Heart right ventricle (tissue), 16 donors: ENCODE measurements at regions not wholly inside any gene's neighbourhood (a gene's known extent, or its start where the extent isn't known, plus 50 kb on each side); places are given as distances from the start of the nearest gene placed in this dataset.

Experiments
- ATAC-seq, 8 donors: fragments of 200-7000 bp; cut with Tn5 transposase; one replicate each; pipeline ENCODE4 v1.9.1; 2020; ENCODE audit warnings: mild to moderate bottlenecking in 8 of 8, moderate library complexity in 8 of 8, moderate number of reproducible peaks in 1 of 8
- DNase-seq, 2 donors: peaks; one replicate each; pipeline ENCODE4 v3.0.0-alpha.2; 2020
- H3K27ac ChIP-seq, 10 donors: fragments of 200-600 bp; sonication (generic) in 2 of 10; one replicate each; pipeline versions ENCODE4 v1.5.0 to v1.8.0; 2020 to 2022; ENCODE audit warnings: mild to moderate bottlenecking in 3 of 10
- H3K27me3 ChIP-seq, 7 donors: fragments of 200-600 bp; one replicate each; pipeline ENCODE4 v1.8.0; 2021 to 2022; ENCODE audit warnings: mild to moderate bottlenecking in 2 of 7
- H3K36me3 ChIP-seq, 9 donors: fragments of 200-600 bp; sonication (generic) in 1 of 9; one replicate each; pipeline versions ENCODE4 v1.5.0 to v1.8.0; 2020 to 2022; ENCODE audit warnings: mild to moderate bottlenecking in 2 of 9
- H3K4me1 ChIP-seq, 9 donors: fragments of 200-600 bp; sonication (generic) in 1 of 9; one replicate each; pipeline versions ENCODE4 v1.5.0 to v1.8.0; 2020 to 2022; ENCODE audit warnings: mild to moderate bottlenecking in 4 of 9
- H3K4me3 ChIP-seq, 10 donors: fragments of 200-600 bp; sonication (generic) in 2 of 10; one replicate each; pipeline versions ENCODE4 v1.5.0 to v1.8.0; 2020 to 2022; ENCODE audit warnings: mild to moderate bottlenecking in 7 of 10, moderate library complexity in 2 of 10
- H3K9me3 ChIP-seq, 11 donors: fragments of 200-600 bp in 10 of 11; sonication (generic) in 2 of 11; one replicate each; pipeline versions ENCODE4 v1.5.0 to v1.8.0; 2013 to 2022; ENCODE audit warnings: mild to moderate bottlenecking in 2 of 11, control low read depth in 1 of 11, moderate library complexity in 1 of 11
- CTCF ChIP-seq, 9 donors: fragments of 200-600 bp; sonication (generic) in 2 of 9; IDR thresholded peaks; one replicate each; pipeline versions ENCODE4 v1.5.0 to v1.8.0; 2021 to 2022; ENCODE audit warnings: antibody characterized with exemption in 9 of 9, mild to moderate bottlenecking in 5 of 9, moderate library complexity in 1 of 9
- WGBS, 2 donors: extraction: QIAGEN DNeasy Blood & Tissue Kit; methylation state at CpG; one replicate each; pipeline ENCODE4 v1.1.7; 2013; ENCODE audit warnings: inconsistent platforms in 1 of 2; 5-methylcytosine and 5-hydroxymethylcytosine counted together
- intact Hi-C, 10 donors: fragments of 100-400 bp; cut with DNase I; formaldehyde crosslinking; loops; one replicate each; pipeline versions ENCODE4 v1.11.1 to v1.14.2; 2022
- donor health status: Arrhythmogenic right ventricular cardiomyopathy.
- donor health status: ischemic (EF 13 %, LVEDD 7.1; RV severe dilation, severe dysfunction).
- donor health status: healthy with polysubstance abuse.
- donor health status: DM: no; HTN: yes; CAD: no.
- donor health status: DM: no; HTN: no; CAD: no.
- donor health status: ischemic (EF 25% LVEDD 6.9; RV normal size, moderate dysfunction).
- donor health status: ischemic (EF 25% LVEDD 5.7; RV mildly dilated, moderate dysfunction).
- donor health status: healthy.
- donor health status: DM: yes; HTN: yes; CAD: no.
- donor health status: Ischemic cardiomyopathy.
- donor health status: ischemic (EF 35%, LVEDD 5.7; RV mildly dilated, moderate dysfunction).
- donor health status: nonischemic (EF 11% LVEDD 7.7; RV severe dilation, severe dysfunction).
- donor health status: DM: yes; HTN: yes; CAD: no.
- donor health status: PGD.
- donor health status: ischemic (EF 29% LVEDD 5.4; RV normal size, mild dysfunction).
- donor health status: nonischemic (EF 23%, LVEDD 6.1; RV moderate dilation, normal function).

- no peak for TF ChIP-seq CTCF (IDR thresholded peaks at IDR 0.05)
- peak in 7 of 8 donors; percentile 58 to 88 (median 74) for ATAC-seq
- Histone ChIP-seq H3K9me3 (peaks cover 0 to 12% (median 0%) of the 10 kb centered on the region in 11 donors), H3K27ac (peak overlapping the region in 1 of 10 donors; percentile 28), H3K4me3 (no peak overlapping the region), H3K36me3 (no peaks in the 10 kb centered on the region), H3K4me1 (peaks cover 0 to 5% (median 0%) of the 10 kb centered on the region in 9 donors), H3K27me3 (no peaks in the 10 kb centered on the region)
- 50 to 53% methylated on average over 9 of the region's 9 CpGs for WGBS, 2 donors
- DNase-seq, result peak in 1 of 2 donors; percentile 49
- intact Hi-C loops, result no loop called here
Measured at GRCh38 chr18:77635451-77635850, 385.8 kb downstream of the GALR1 start.

- H3K4me3 ChIP-seq, result no peak overlapping the region
- no peak for TF ChIP-seq CTCF (IDR thresholded peaks at IDR 0.05)
- ATAC-seq (peak in 4 of 8 donors; percentile 11 to 45 (median 34)), DNase-seq (no peak)
- peak overlapping the region in 1 of 10 donors; percentile 28 for H3K27ac ChIP-seq
- intact Hi-C loops, result no loop called here
- H3K36me3 ChIP-seq, result no peaks in the 10 kb centered on the region
- peaks cover 0 to 12% (median 0%) of the 10 kb centered on the region in 11 donors for H3K9me3 ChIP-seq
- H3K4me1 ChIP-seq, result peaks cover 0 to 5% (median 0%) of the 10 kb centered on the region in 9 donors
- no peaks in the 10 kb centered on the region for H3K27me3 ChIP-seq
- WGBS, 2 donors, result 67 to 72% methylated on average over 6 of the region's 6 CpGs
Measured at GRCh38 chr18:77635858-77636257, 386.2 kb downstream of the GALR1 start.

GRCh38 chr18:77645170-77645872 is 395.7 kb downstream of the GALR1 start:
- DNase-seq (no peak), ATAC-seq (peak in 3 of 8 donors; percentile 21 to 51 (median 42))
- Histone ChIP-seq H3K4me1 (no peaks in the 10 kb centered on the region), H3K27me3 (no peaks in the 10 kb centered on the region), H3K9me3 (peaks cover 0 to 9% (median 0%) of the 10 kb centered on the region in 11 donors), H3K4me3 (no peak overlapping the region), H3K36me3 (no peaks in the 10 kb centered on the region), H3K27ac (no peak overlapping the region)
- intact Hi-C loops, result loop anchor here in 1 of 10 donors (10.0 kb wide), 2 partner anchors 181 to 841 kb away; no protein-coding TSS in a partner anchor
- WGBS, 2 donors, result 59 to 67% methylated on average over 8 of the region's 8 CpGs
- TF ChIP-seq CTCF (IDR thresholded peaks at IDR 0.05), result no peak

- WGBS, 2 donors, result 71 to 73% methylated on average over 8 of the region's 8 CpGs
Measured at GRCh38 chr18:77647472-77647871, 397.8 kb downstream of the GALR1 start.

More at GRCh38 chr18:77647472-77647871, 397.8 kb downstream of the GALR1 start:
- peaks cover 0 to 7% (median 0%) of the 10 kb centered on the region in 9 donors for H3K4me1 ChIP-seq
- no peaks in the 10 kb centered on the region for H3K36me3 ChIP-seq
- intact Hi-C loops, result loop anchor here in 1 of 10 donors (10.0 kb wide), 2 partner anchors 183 to 843 kb away; no protein-coding TSS in a partner anchor
- no peak for TF ChIP-seq CTCF (IDR thresholded peaks at IDR 0.05)
- no peak for ATAC-seq
- peaks cover 0 to 9% (median 0%) of the 10 kb centered on the region in 11 donors for H3K9me3 ChIP-seq
- H3K27ac ChIP-seq, result no peak overlapping the region
- peaks cover 0 to 14% (median 10%) of the 10 kb centered on the region in 7 donors for H3K27me3 ChIP-seq
- no peak overlapping the region for H3K4me3 ChIP-seq
- DNase-seq, result no peak
